Memory B cell (primary cell): ENCODE measurements at regions not wholly inside any gene's neighbourhood (a gene's known extent, or its start where the extent isn't known, plus 50 kb on each side); places are given as distances from the start of the nearest gene placed in this dataset.

Source experiments
- ATAC-seq: fragments of 150-1000 bp; cut with Tn5 transposase; 2 replicates; pipeline ENCODE4 v1.10.0; 2021; ENCODE audit warnings: low read depth, mild to moderate bottlenecking, moderate library complexity
- DNase-seq, 2 donors: peaks; one replicate each; pipeline ENCODE4 v3.0.0; 2022; ENCODE audit warnings: low spot score in 2 of 2
- H3K27ac Mint-ChIP-seq: one replicate; pipeline ENCODE4 v1.8.0; 2022; ENCODE audit warnings: mild to moderate bottlenecking, moderate library complexity, mixed read lengths
- H3K27me3 Mint-ChIP-seq: one replicate; pipeline ENCODE4 v1.8.0; 2022; ENCODE audit warnings: mixed read lengths
- H3K36me3 Mint-ChIP-seq: one replicate; pipeline ENCODE4 v1.8.0; 2022; ENCODE audit warnings: mild to moderate bottlenecking, mixed read lengths
- H3K4me1 Mint-ChIP-seq: one replicate; pipeline ENCODE4 v1.8.0; 2022; ENCODE audit warnings: mixed read lengths
- H3K4me3 Mint-ChIP-seq: one replicate; pipeline ENCODE4 v1.8.0; 2022; ENCODE audit warnings: mild to moderate bottlenecking, moderate library complexity, mixed read lengths
- H3K9me3 Mint-ChIP-seq: one replicate; pipeline ENCODE4 v1.8.0; 2022; ENCODE audit warnings: mixed read lengths

- H3K36me3 Mint-ChIP-seq, result no peaks in the 10 kb centered on the region
- no peak overlapping the region for H3K4me3 Mint-ChIP-seq
- ATAC-seq, result no peak
Observed at GRCh38 chr11:26121466-26121865, 210.5 kb upstream of the ANO3 start.

GRCh38 chr11:26126741-26127140 is 205.2 kb upstream of the ANO3 start:
- peaks cover 3% of the 10 kb centered on the region for H3K4me1 Mint-ChIP-seq
- no peaks in the 10 kb centered on the region for H3K27me3 Mint-ChIP-seq
- DNase-seq (no peak), ATAC-seq (no peak)
- no peak overlapping the region for H3K27ac Mint-ChIP-seq
- H3K4me3 Mint-ChIP-seq, result no peak overlapping the region
- peaks cover 3% of the 10 kb centered on the region for H3K9me3 Mint-ChIP-seq
- no peaks in the 10 kb centered on the region for H3K36me3 Mint-ChIP-seq

More at GRCh38 chr11:26121466-26121865, 210.5 kb upstream of the ANO3 start:
- no peak for DNase-seq
- Mint-ChIP-seq H3K4me1 (peaks cover 3% of the 10 kb centered on the region), H3K27me3 (no peaks in the 10 kb centered on the region), H3K9me3 (peaks cover 3% of the 10 kb centered on the region), H3K27ac (no peak overlapping the region)

GRCh38 chr11:26127336-26127735 is 204.6 kb upstream of the ANO3 start:
- Mint-ChIP-seq H3K4me1 (peaks cover 3% of the 10 kb centered on the region), H3K27me3 (no peaks in the 10 kb centered on the region), H3K27ac (no peak overlapping the region), H3K9me3 (peaks cover 3% of the 10 kb centered on the region), H3K36me3 (no peaks in the 10 kb centered on the region), H3K4me3 (no peak overlapping the region)
- DNase-seq, result no peak
- ATAC-seq, result no peak

GRCh38 chr11:26131406-26131805 is 200.5 kb upstream of the ANO3 start:
- H3K4me1 Mint-ChIP-seq, result peaks cover 5% of the 10 kb centered on the region
- H3K27me3 Mint-ChIP-seq, result no peaks in the 10 kb centered on the region
- no peaks in the 10 kb centered on the region for H3K36me3 Mint-ChIP-seq
- H3K27ac Mint-ChIP-seq, result no peak overlapping the region
- H3K9me3 Mint-ChIP-seq, result peaks cover 1% of the 10 kb centered on the region
- DNase-seq (no peak), ATAC-seq (no peak)
- no peak overlapping the region for H3K4me3 Mint-ChIP-seq

GRCh38 chr11:26134053-26134452 is 197.9 kb upstream of the ANO3 start:
- H3K4me3 Mint-ChIP-seq, result no peak overlapping the region
- H3K4me1 Mint-ChIP-seq, result peaks cover 5% of the 10 kb centered on the region
- ATAC-seq (no peak), DNase-seq (no peak)
- no peak overlapping the region for H3K27ac Mint-ChIP-seq
- peaks cover 1% of the 10 kb centered on the region for H3K9me3 Mint-ChIP-seq
- H3K27me3 Mint-ChIP-seq, result no peaks in the 10 kb centered on the region
- no peaks in the 10 kb centered on the region for H3K36me3 Mint-ChIP-seq

GRCh38 chr11:26134481-26135355 is 197.2 kb upstream of the ANO3 start:
- ATAC-seq, result peak; percentile 61
- no peak overlapping the region for H3K27ac Mint-ChIP-seq
- H3K4me3 Mint-ChIP-seq, result peak overlapping the region; percentile 49
- no peaks in the 10 kb centered on the region for H3K36me3 Mint-ChIP-seq
- peaks cover 1% of the 10 kb centered on the region for H3K9me3 Mint-ChIP-seq
- peaks cover 5% of the 10 kb centered on the region for H3K4me1 Mint-ChIP-seq
- H3K27me3 Mint-ChIP-seq, result no peaks in the 10 kb centered on the region
- DNase-seq, result no peak

- Mint-ChIP-seq H3K4me1 (peaks cover 5% of the 10 kb centered on the region), H3K36me3 (no peaks in the 10 kb centered on the region), H3K27ac (no peak overlapping the region), H3K9me3 (no peaks in the 10 kb centered on the region), H3K4me3 (no peak overlapping the region), H3K27me3 (no peaks in the 10 kb centered on the region)
- no peak for DNase-seq
- no peak for ATAC-seq
Observed at GRCh38 chr11:26137651-26138050, 194.3 kb upstream of the ANO3 start.

GRCh38 chr11:26142891-26143290 is 189.0 kb upstream of the ANO3 start:
- Mint-ChIP-seq H3K27ac (no peak overlapping the region), H3K4me1 (no peaks in the 10 kb centered on the region), H3K4me3 (no peak overlapping the region), H3K36me3 (no peaks in the 10 kb centered on the region), H3K9me3 (no peaks in the 10 kb centered on the region), H3K27me3 (no peaks in the 10 kb centered on the region)
- ATAC-seq, result no peak
- no peak for DNase-seq

- DNase-seq (no peak), ATAC-seq (no peak)
- H3K27ac Mint-ChIP-seq, result no peak overlapping the region
- no peaks in the 10 kb centered on the region for H3K4me1 Mint-ChIP-seq
- no peak overlapping the region for H3K4me3 Mint-ChIP-seq
- no peaks in the 10 kb centered on the region for H3K27me3 Mint-ChIP-seq
- H3K36me3 Mint-ChIP-seq, result no peaks in the 10 kb centered on the region
- no peaks in the 10 kb centered on the region for H3K9me3 Mint-ChIP-seq
Observed at GRCh38 chr11:26143566-26144290, 188.2 kb upstream of the ANO3 start.

GRCh38 chr11:26144291-26144690 is 187.6 kb upstream of the ANO3 start:
- Mint-ChIP-seq H3K4me3 (no peak overlapping the region), H3K27ac (no peak overlapping the region), H3K9me3 (no peaks in the 10 kb centered on the region), H3K27me3 (no peaks in the 10 kb centered on the region), H3K4me1 (no peaks in the 10 kb centered on the region), H3K36me3 (no peaks in the 10 kb centered on the region)
- no peak for DNase-seq
- no peak for ATAC-seq

GRCh38 chr11:26144911-26145310 is 187.0 kb upstream of the ANO3 start:
- Mint-ChIP-seq H3K9me3 (no peaks in the 10 kb centered on the region), H3K36me3 (no peaks in the 10 kb centered on the region), H3K4me1 (no peaks in the 10 kb centered on the region), H3K27me3 (no peaks in the 10 kb centered on the region), H3K4me3 (no peak overlapping the region), H3K27ac (no peak overlapping the region)
- DNase-seq (no peak), ATAC-seq (no peak)

GRCh38 chr11:26149585-26149984 is 182.3 kb upstream of the ANO3 start:
- no peak overlapping the region for H3K27ac Mint-ChIP-seq
- H3K4me3 Mint-ChIP-seq, result no peak overlapping the region
- ATAC-seq (no peak), DNase-seq (no peak)
- H3K27me3 Mint-ChIP-seq, result no peaks in the 10 kb centered on the region
- no peaks in the 10 kb centered on the region for H3K36me3 Mint-ChIP-seq
- no peaks in the 10 kb centered on the region for H3K9me3 Mint-ChIP-seq
- H3K4me1 Mint-ChIP-seq, result peaks cover 4% of the 10 kb centered on the region

GRCh38 chr11:26150031-26150430 is 181.9 kb upstream of the ANO3 start:
- H3K4me1 Mint-ChIP-seq, result peaks cover 6% of the 10 kb centered on the region
- H3K27me3 Mint-ChIP-seq, result no peaks in the 10 kb centered on the region
- no peak overlapping the region for H3K4me3 Mint-ChIP-seq
- DNase-seq (no peak), ATAC-seq (no peak)
- no peak overlapping the region for H3K27ac Mint-ChIP-seq
- no peaks in the 10 kb centered on the region for H3K9me3 Mint-ChIP-seq
- H3K36me3 Mint-ChIP-seq, result no peaks in the 10 kb centered on the region

GRCh38 chr11:26158251-26158650 is 173.7 kb upstream of the ANO3 start:
- no peaks in the 10 kb centered on the region for H3K36me3 Mint-ChIP-seq
- no peak overlapping the region for H3K4me3 Mint-ChIP-seq
- peaks cover 2% of the 10 kb centered on the region for H3K9me3 Mint-ChIP-seq
- ATAC-seq (no peak), DNase-seq (no peak)
- H3K27me3 Mint-ChIP-seq, result no peaks in the 10 kb centered on the region
- peaks cover 4% of the 10 kb centered on the region for H3K4me1 Mint-ChIP-seq
- H3K27ac Mint-ChIP-seq, result no peak overlapping the region
